22Rv1 (cell line): ENCODE measurements at regions not wholly inside any gene's neighbourhood (a gene's known extent, or its start where the extent isn't known, plus 50 kb on each side); places are given as distances from the start of the nearest gene placed in this dataset.

Experiments
- CTCF ChIP-seq: fragments of 450-650 bp; IDR thresholded peaks from 2 replicates; pipeline ENCODE4 v1.5.1; 2017; ENCODE audit warnings: mild to moderate bottlenecking
- ZFX ChIP-seq: fragments of 450-650 bp; IDR thresholded peaks from 2 replicates; pipeline ENCODE4 v1.6.1; 2017; ENCODE audit warnings: antibody characterized with exemption, borderline replicate concordance

GRCh38 chr9:30505311-30505710 lies 1879.1 kb upstream of the ACO1 start:
- no peak for TF ChIP-seq CTCF
- no peak for TF ChIP-seq ZFX
